ENCODE measurements at regions not wholly inside any gene's neighbourhood (a gene's known extent, or its start where the extent isn't known, plus 50 kb on each side); places are given as distances from the start of the nearest gene placed in this dataset.

- no TSS peak for BruUV-seq (replicated peaks)
- Histone ChIP-seq H2AFZ (replicated peaks; ENCODE audit: low read length, poor library complexity) (no peak overlapping the region), H3K4me2 (ENCODE audit: low read depth, low read length) (no peak overlapping the region), H3K27ac (ENCODE audit: insufficient read depth, low read length) (no peak overlapping the region), H2BK5ac (ENCODE audit: low read depth, low read length, poor library complexity, severe bottlenecking) (no peak overlapping the region), H3K36me3 (ENCODE audit: control insufficient read depth, insufficient read depth, low read length) (no peaks in the 10 kb centered on the region), H3K4me1 (ENCODE audit: control insufficient read depth, insufficient read depth, low read length) (no peaks in the 10 kb centered on the region), H3K9ac (ENCODE audit: low read depth, low read length) (no peak overlapping the region), H4K91ac (ENCODE audit: insufficient read depth, low read depth, low read length) (no peak overlapping the region), H4K8ac (ENCODE audit: low read depth in 2 of 2, low read length in 2 of 2) (no peak overlapping the region), H3K27me3 (ENCODE audit: control insufficient read depth, insufficient read depth, low read length) (peaks cover 12% of the 10 kb centered on the region), H2BK15ac (ENCODE audit: low read depth, low read length) (no peak overlapping the region), H2AK9ac (replicated peaks; ENCODE audit: low read depth, low read length, poor library complexity) (no peak overlapping the region), H3K18ac (ENCODE audit: low read depth, low read length) (no peak overlapping the region), H4K20me1 (ENCODE audit: insufficient read depth, low read length) (no peaks in the 10 kb centered on the region), H2BK120ac (ENCODE audit: low read depth, low read length) (no peak overlapping the region), H3K23ac (ENCODE audit: low read depth, low read length) (no peak overlapping the region), H3K4ac (ENCODE audit: low read depth, low read length) (no peak overlapping the region), H2AK5ac (ENCODE audit: low read depth, low read length) (no peak overlapping the region), H3K9me1 (ENCODE audit: insufficient read depth, low read length) (no peaks in the 10 kb centered on the region), H3K9me3 (ENCODE audit: control insufficient read depth, insufficient read depth, low read length) (no peaks in the 10 kb centered on the region), H2BK20ac (ENCODE audit: low read depth, low read length) (no peak overlapping the region), H3K79me1 (ENCODE audit: low read depth in 1 of 2, low read length in 2 of 2) (no peaks in the 10 kb centered on the region), H3K14ac (replicated peaks; ENCODE audit: low read depth, low read length) (no peak overlapping the region), H3K56ac (ENCODE audit: extremely low read depth, insufficient read depth, low read length) (no peak overlapping the region), H3K4me3 (ENCODE audit: insufficient read depth, low read depth, low read length) (no peak overlapping the region), H4K5ac (ENCODE audit: low read depth, low read length) (no peak overlapping the region)
- no peak for TF ChIP-seq MXI1 (IDR thresholded peaks at IDR 0.05; ENCODE audit: borderline replicate concordance, low read depth, low read length)
- no peak for TF ChIP-seq RCOR1 (IDR thresholded peaks at IDR 0.05; ENCODE audit: insufficient replicate concordance, low read length)
- TF ChIP-seq NFE2L2 (IDR thresholded peaks at IDR 0.05; ENCODE audit: low read depth, low read length), result no peak
- no peak for TF ChIP-seq MAZ (IDR thresholded peaks at IDR 0.05; ENCODE audit: borderline replicate concordance, low read depth, low read length)
- TF ChIP-seq POLR2A (IDR thresholded peaks at IDR 0.05; ENCODE audit: low read depth, low read length), result no peak
- no peak for TF ChIP-seq FOS (IDR thresholded peaks at IDR 0.05; ENCODE audit: low read depth, low read length)
- no peak for TF ChIP-seq RAD21 (IDR thresholded peaks at IDR 0.05; ENCODE audit: low read length)
- no peak for TF ChIP-seq CHD1 (IDR thresholded peaks at IDR 0.05; ENCODE audit: low read depth, low read length)
- no peak for TF ChIP-seq ELK1 (IDR thresholded peaks at IDR 0.05; ENCODE audit: borderline replicate concordance, low read depth, low read length)
- TF ChIP-seq MAFK (IDR thresholded peaks at IDR 0.05; ENCODE audit: low read depth, low read length), result no peak
- no peak for TF ChIP-seq RFX5 (IDR thresholded peaks at IDR 0.05; ENCODE audit: low read depth, low read length)
- TF ChIP-seq SMC3 (IDR thresholded peaks at IDR 0.05; ENCODE audit: low read depth, low read length), result no peak
- TF ChIP-seq BHLHE40 (IDR thresholded peaks at IDR 0.05; ENCODE audit: low read depth, low read length), result no peak
- in situ Hi-C loops (cut with MboI; ENCODE audit: low sequenced_read_pairs), result no loop called here
- WGBS, 2 experiments (ENCODE audit: extremely low coverage in 2 of 2, insufficient read length in 1 of 2), result no CpG with 5 or more reads among the region's 4 CpGs
- dilution Hi-C loops (cut with HindIII; ENCODE audit: low sequenced_read_pairs, unreplicated experiment), result no loop called here
- CTCF ChIA-PET, result no interaction called here
- POLR2A ChIA-PET (ENCODE audit: unreplicated experiment), result no interaction called here
- no peak for ATAC-seq (ENCODE audit: low read depth)
- DNase-seq, result no peak
- intact Hi-C loops (cut with micrococcal nuclease), result no loop called here
These were observed 292.4 kb upstream of the SPRED2 start for GRCh38 chr2:65724752-65725151.

Measured in IMR-90 (cell line).